WTC11 (cell line): ENCODE measurements at regions not wholly inside any gene's neighbourhood (a gene's known extent, or its start where the extent isn't known, plus 50 kb on each side); places are given as distances from the start of the nearest gene placed in this dataset.

ENCODE experiments used
- ATAC-seq: fragments of 200-7000 bp; cut with Tn5 transposase; 2 replicates; pipeline ENCODE4 v1.10.0; 2021; ENCODE audit warnings: mild to moderate bottlenecking, moderate library complexity
- CTCF ChIA-PET: fragments of 300-600 bp; sonication (Branson Sonifier 250); formaldehyde crosslinking; loops from one replicate; lab custom pipeline; 2021; ENCODE audit warnings: antibody characterized with exemption; lab: Charles Lee
- POLR2A ChIA-PET: fragments of 350-600 bp; sonication (Branson Sonifier 250); formaldehyde crosslinking; loops from one replicate; lab custom pipeline; 2021; ENCODE audit warnings: antibody characterized with exemption; lab: Charles Lee
- DNase-seq: peaks from one replicate; pipeline ENCODE4 v3.0.0; 2021; ENCODE audit warnings: low spot score
- H3K27ac Mint-ChIP-seq: 2 replicates; pipeline ENCODE4 v1.8.0; 2021; ENCODE audit warnings: mixed read lengths
- H3K27me3 Mint-ChIP-seq: 2 replicates; pipeline ENCODE4 v1.8.0; 2021; ENCODE audit warnings: low read depth, mild to moderate bottlenecking, moderate library complexity, mixed read lengths
- H3K36me3 Mint-ChIP-seq: 2 replicates; pipeline ENCODE4 v1.8.0; 2021; ENCODE audit warnings: mixed read lengths
- H3K4me1 Mint-ChIP-seq: 2 replicates; pipeline ENCODE4 v1.8.0; 2022; ENCODE audit warnings: mixed read lengths
- H3K4me3 Mint-ChIP-seq: 2 replicates; pipeline ENCODE4 v1.8.0; 2021; ENCODE audit warnings: mild to moderate bottlenecking, moderate library complexity, mixed read lengths
- H3K9me3 Mint-ChIP-seq: 2 replicates; pipeline ENCODE4 v1.8.0; 2021; ENCODE audit warnings: mixed read lengths
- CREB1 ChIP-seq: sonication (generic); formaldehyde crosslinking; IDR thresholded peaks from 2 replicates; pipeline ENCODE4 v1.8.0; 2023; ENCODE audit warnings: mild to moderate bottlenecking, missing genetic modification reagents
- EMX1 ChIP-seq: fragments of 250-450 bp; sonication (Bioruptor Pico); IDR thresholded peaks from 2 replicates; pipeline ENCODE4 v1.8.0; 2021; ENCODE audit warnings: mild to moderate bottlenecking
- FOXP1 ChIP-seq: sonication (generic); formaldehyde crosslinking; IDR thresholded peaks from 2 replicates; pipeline ENCODE4 v1.8.0; 2022; ENCODE audit warnings: missing genetic modification reagents, mild to moderate bottlenecking, moderate library complexity, borderline replicate concordance
- KAT7 ChIP-seq: sonication (generic); formaldehyde crosslinking; IDR thresholded peaks from 2 replicates; pipeline ENCODE4 v1.8.1; 2023; ENCODE audit warnings: missing genetic modification reagents, mild to moderate bottlenecking, borderline replicate concordance
- MXD4 ChIP-seq: fragments of 250-450 bp; sonication (Bioruptor Pico); IDR thresholded peaks from 2 replicates; pipeline ENCODE4 v1.8.0; 2021; ENCODE audit warnings: mild to moderate bottlenecking, moderate library complexity, borderline replicate concordance
- OVOL2 ChIP-seq: fragments of 250-450 bp; sonication (Bioruptor Pico); IDR thresholded peaks from 2 replicates; pipeline ENCODE4 v1.9.0; 2021; ENCODE audit warnings: mild to moderate bottlenecking, borderline replicate concordance
- PRRX2 ChIP-seq: fragments of 250-450 bp; sonication (Bioruptor Pico); IDR thresholded peaks from 2 replicates; pipeline ENCODE4 v1.8.0; 2021; ENCODE audit warnings: mild to moderate bottlenecking
- RORB ChIP-seq: fragments of 250-450 bp; sonication (Bioruptor Pico); IDR thresholded peaks from 2 replicates; pipeline ENCODE4 v1.9.0; 2021; ENCODE audit warnings: mild to moderate bottlenecking
- SMAD3 ChIP-seq: sonication (generic); formaldehyde crosslinking; IDR thresholded peaks from 2 replicates; pipeline ENCODE4 v1.8.0; 2022; ENCODE audit warnings: missing genetic modification reagents, mild to moderate bottlenecking, borderline replicate concordance
- TCF7 ChIP-seq: sonication (generic); formaldehyde crosslinking; IDR thresholded peaks from 2 replicates; pipeline ENCODE4 v1.8.0; 2022; ENCODE audit warnings: mild to moderate bottlenecking, low read depth, missing genetic modification reagents, moderate library complexity
- TP53 ChIP-seq: sonication (generic); formaldehyde crosslinking; IDR thresholded peaks from 2 replicates; pipeline ENCODE4 v1.8.1; 2023; ENCODE audit warnings: mild to moderate bottlenecking, missing genetic modification reagents
- ZBTB21 ChIP-seq: sonication (generic); formaldehyde crosslinking; IDR thresholded peaks from 2 replicates; pipeline ENCODE4 v1.8.1; 2023; ENCODE audit warnings: mild to moderate bottlenecking, missing genetic modification reagents, borderline replicate concordance
- ZNF121 ChIP-seq: sonication (generic); formaldehyde crosslinking; IDR thresholded peaks from 2 replicates; pipeline ENCODE4 v1.8.0; 2023; ENCODE audit warnings: missing genetic modification reagents
- ZNF219 ChIP-seq: sonication (generic); formaldehyde crosslinking; IDR thresholded peaks from 2 replicates; pipeline ENCODE4 v1.8.0; 2023; ENCODE audit warnings: missing genetic modification reagents, mild to moderate bottlenecking, borderline replicate concordance
- ZNF263 ChIP-seq: sonication (generic); formaldehyde crosslinking; IDR thresholded peaks from 2 replicates; pipeline ENCODE4 v1.8.1; 2022; ENCODE audit warnings: low read depth, mild to moderate bottlenecking, moderate library complexity, missing genetic modification reagents
- ZNF396 ChIP-seq: fragments of 250-450 bp; sonication (Bioruptor Pico); IDR thresholded peaks from 2 replicates; pipeline ENCODE4 v1.8.0; 2021; ENCODE audit warnings: mild to moderate bottlenecking, moderate library complexity, borderline replicate concordance
- ZNF423 ChIP-seq: fragments of 250-450 bp; sonication (Bioruptor Pico); IDR thresholded peaks from 2 replicates; pipeline ENCODE4 v2.1.2; 2022; ENCODE audit warnings: mild to moderate bottlenecking, moderate library complexity
- TF ChIP-seq, protein P1 (sequence below): sonication (generic); formaldehyde crosslinking; IDR thresholded peaks from 2 replicates; pipeline ENCODE4 v1.8.1; 2022; ENCODE audit warnings: mild to moderate bottlenecking, missing genetic modification reagents, moderate library complexity, borderline replicate concordance
- TF ChIP-seq, protein P2 (sequence below): sonication (generic); formaldehyde crosslinking; IDR thresholded peaks from 2 replicates; pipeline ENCODE4 v1.8.1; 2022; ENCODE audit warnings: low read depth, missing genetic modification reagents, borderline replicate concordance
- TF ChIP-seq, protein P3 (sequence below): sonication (generic); formaldehyde crosslinking; IDR thresholded peaks from 2 replicates; pipeline ENCODE4 v1.8.1; 2023; ENCODE audit warnings: mild to moderate bottlenecking, missing genetic modification reagents, moderate library complexity
- TF ChIP-seq, protein P4 (sequence below): sonication (generic); formaldehyde crosslinking; IDR thresholded peaks from 2 replicates; pipeline ENCODE4 v1.8.1; 2023; ENCODE audit warnings: mild to moderate bottlenecking, missing genetic modification reagents, borderline replicate concordance
- TF ChIP-seq, protein P5 (sequence below): sonication (generic); formaldehyde crosslinking; conservative IDR thresholded peaks from 2 replicates; pipeline ENCODE4 v1.8.1; 2022; ENCODE audit warnings: mild to moderate bottlenecking, missing genetic modification reagents
- TF ChIP-seq, protein P6 (sequence below): sonication (generic); formaldehyde crosslinking; IDR thresholded peaks from 2 replicates; pipeline ENCODE4 v1.8.0; 2022; ENCODE audit warnings: mild to moderate bottlenecking, missing genetic modification reagents
- TF ChIP-seq, protein P7 (sequence below): sonication (generic); formaldehyde crosslinking; IDR thresholded peaks from 2 replicates; pipeline ENCODE4 v1.8.1; 2022; ENCODE audit warnings: mild to moderate bottlenecking, moderate library complexity, missing genetic modification reagents
- TF ChIP-seq, protein P8 (sequence below): sonication (generic); formaldehyde crosslinking; IDR thresholded peaks from 2 replicates; pipeline ENCODE4 v1.8.0; 2022; ENCODE audit warnings: mild to moderate bottlenecking, missing genetic modification reagents
- TF ChIP-seq, protein P9 (sequence below): sonication (generic); formaldehyde crosslinking; conservative IDR thresholded peaks from 2 replicates; pipeline ENCODE4 v1.8.1; 2023; ENCODE audit warnings: mild to moderate bottlenecking, low read depth, missing genetic modification reagents, moderate library complexity

DNA sequence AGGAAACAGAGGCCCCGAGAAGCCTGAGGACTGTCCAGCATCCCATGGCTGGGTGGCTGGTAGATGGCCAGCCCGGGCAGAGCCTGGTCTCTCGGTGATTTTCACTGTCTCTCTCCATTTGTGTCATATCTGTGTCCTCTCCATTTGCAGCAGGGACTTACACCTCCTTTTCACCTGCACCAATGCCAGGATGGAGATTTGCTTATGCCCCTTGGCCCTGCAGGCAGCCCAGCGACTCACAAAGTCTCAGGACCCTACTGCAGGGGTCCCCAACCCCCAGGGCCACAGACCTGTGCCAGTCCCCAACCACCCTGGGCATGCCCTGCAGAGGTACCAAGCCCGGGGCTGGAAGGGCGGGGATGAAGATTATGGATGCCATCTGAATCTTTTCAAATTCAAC is 201.6 kb downstream of the RHOU start:
- no peaks in the 10 kb centered on the region for H3K9me3 Mint-ChIP-seq
- H3K4me1 Mint-ChIP-seq: peaks cover 45% of the 10 kb centered on the region
- H3K4me3 Mint-ChIP-seq: no peak overlapping the region
- H3K36me3 Mint-ChIP-seq: no peaks in the 10 kb centered on the region
- no peak for TF ChIP-seq ZBTB21
- TF ChIP-seq RORB (CRISPR knock-in tag): no peak
- no peak for TF ChIP-seq KAT7 (CRISPR knock-in tag)
- TF ChIP-seq TP53: no peak
- TF ChIP-seq PRRX2: no peak
- no peak for TF ChIP-seq ZNF263 (CRISPR knock-in tag)
- no peak for TF ChIP-seq OVOL2 (CRISPR knock-in tag)
- TF ChIP-seq, protein P1, sequence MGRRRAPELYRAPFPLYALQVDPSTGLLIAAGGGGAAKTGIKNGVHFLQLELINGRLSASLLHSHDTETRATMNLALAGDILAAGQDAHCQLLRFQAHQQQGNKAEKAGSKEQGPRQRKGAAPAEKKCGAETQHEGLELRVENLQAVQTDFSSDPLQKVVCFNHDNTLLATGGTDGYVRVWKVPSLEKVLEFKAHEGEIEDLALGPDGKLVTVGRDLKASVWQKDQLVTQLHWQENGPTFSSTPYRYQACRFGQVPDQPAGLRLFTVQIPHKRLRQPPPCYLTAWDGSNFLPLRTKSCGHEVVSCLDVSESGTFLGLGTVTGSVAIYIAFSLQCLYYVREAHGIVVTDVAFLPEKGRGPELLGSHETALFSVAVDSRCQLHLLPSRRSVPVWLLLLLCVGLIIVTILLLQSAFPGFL (CRISPR knock-in tag): no peak
- no peak for TF ChIP-seq TCF7 (CRISPR knock-in tag)
- TF ChIP-seq ZNF219 (CRISPR knock-in tag): no peak
- no peak for TF ChIP-seq EMX1 (CRISPR knock-in tag)
- TF ChIP-seq ZNF121: no peak
- TF ChIP-seq, protein P2, sequence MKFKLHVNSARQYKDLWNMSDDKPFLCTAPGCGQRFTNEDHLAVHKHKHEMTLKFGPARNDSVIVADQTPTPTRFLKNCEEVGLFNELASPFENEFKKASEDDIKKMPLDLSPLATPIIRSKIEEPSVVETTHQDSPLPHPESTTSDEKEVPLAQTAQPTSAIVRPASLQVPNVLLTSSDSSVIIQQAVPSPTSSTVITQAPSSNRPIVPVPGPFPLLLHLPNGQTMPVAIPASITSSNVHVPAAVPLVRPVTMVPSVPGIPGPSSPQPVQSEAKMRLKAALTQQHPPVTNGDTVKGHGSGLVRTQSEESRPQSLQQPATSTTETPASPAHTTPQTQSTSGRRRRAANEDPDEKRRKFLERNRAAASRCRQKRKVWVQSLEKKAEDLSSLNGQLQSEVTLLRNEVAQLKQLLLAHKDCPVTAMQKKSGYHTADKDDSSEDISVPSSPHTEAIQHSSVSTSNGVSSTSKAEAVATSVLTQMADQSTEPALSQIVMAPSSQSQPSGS (CRISPR knock-in tag): no peak
- TF ChIP-seq, protein P3, sequence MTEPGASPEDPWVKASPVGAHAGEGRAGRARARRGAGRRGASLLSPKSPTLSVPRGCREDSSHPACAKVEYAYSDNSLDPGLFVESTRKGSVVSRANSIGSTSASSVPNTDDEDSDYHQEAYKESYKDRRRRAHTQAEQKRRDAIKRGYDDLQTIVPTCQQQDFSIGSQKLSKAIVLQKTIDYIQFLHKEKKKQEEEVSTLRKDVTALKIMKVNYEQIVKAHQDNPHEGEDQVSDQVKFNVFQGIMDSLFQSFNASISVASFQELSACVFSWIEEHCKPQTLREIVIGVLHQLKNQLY (CRISPR knock-in tag): no peak
- TF ChIP-seq CREB1 (CRISPR knock-in tag): no peak
- TF ChIP-seq, protein P4, sequence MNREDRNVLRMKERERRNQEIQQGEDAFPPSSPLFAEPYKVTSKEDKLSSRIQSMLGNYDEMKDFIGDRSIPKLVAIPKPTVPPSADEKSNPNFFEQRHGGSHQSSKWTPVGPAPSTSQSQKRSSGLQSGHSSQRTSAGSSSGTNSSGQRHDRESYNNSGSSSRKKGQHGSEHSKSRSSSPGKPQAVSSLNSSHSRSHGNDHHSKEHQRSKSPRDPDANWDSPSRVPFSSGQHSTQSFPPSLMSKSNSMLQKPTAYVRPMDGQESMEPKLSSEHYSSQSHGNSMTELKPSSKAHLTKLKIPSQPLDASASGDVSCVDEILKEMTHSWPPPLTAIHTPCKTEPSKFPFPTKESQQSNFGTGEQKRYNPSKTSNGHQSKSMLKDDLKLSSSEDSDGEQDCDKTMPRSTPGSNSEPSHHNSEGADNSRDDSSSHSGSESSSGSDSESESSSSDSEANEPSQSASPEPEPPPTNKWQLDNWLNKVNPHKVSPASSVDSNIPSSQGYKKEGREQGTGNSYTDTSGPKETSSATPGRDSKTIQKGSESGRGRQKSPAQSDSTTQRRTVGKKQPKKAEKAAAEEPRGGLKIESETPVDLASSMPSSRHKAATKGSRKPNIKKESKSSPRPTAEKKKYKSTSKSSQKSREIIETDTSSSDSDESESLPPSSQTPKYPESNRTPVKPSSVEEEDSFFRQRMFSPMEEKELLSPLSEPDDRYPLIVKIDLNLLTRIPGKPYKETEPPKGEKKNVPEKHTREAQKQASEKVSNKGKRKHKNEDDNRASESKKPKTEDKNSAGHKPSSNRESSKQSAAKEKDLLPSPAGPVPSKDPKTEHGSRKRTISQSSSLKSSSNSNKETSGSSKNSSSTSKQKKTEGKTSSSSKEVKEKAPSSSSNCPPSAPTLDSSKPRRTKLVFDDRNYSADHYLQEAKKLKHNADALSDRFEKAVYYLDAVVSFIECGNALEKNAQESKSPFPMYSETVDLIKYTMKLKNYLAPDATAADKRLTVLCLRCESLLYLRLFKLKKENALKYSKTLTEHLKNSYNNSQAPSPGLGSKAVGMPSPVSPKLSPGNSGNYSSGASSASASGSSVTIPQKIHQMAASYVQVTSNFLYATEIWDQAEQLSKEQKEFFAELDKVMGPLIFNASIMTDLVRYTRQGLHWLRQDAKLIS (CRISPR knock-in tag): no peak
- TF ChIP-seq ZNF396 (CRISPR knock-in tag): no peak
- TF ChIP-seq SMAD3 (CRISPR knock-in tag): no peak
- TF ChIP-seq, protein P5, sequence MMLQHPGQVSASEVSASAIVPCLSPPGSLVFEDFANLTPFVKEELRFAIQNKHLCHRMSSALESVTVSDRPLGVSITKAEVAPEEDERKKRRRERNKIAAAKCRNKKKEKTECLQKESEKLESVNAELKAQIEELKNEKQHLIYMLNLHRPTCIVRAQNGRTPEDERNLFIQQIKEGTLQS: no peak
- CTCF ChIA-PET: no interaction called here
- no peaks in the 10 kb centered on the region for H3K27me3 Mint-ChIP-seq
- no peak overlapping the region for H3K27ac Mint-ChIP-seq
- ATAC-seq (no peak), DNase-seq (no peak)
- POLR2A ChIA-PET: no interaction called here

DNA sequence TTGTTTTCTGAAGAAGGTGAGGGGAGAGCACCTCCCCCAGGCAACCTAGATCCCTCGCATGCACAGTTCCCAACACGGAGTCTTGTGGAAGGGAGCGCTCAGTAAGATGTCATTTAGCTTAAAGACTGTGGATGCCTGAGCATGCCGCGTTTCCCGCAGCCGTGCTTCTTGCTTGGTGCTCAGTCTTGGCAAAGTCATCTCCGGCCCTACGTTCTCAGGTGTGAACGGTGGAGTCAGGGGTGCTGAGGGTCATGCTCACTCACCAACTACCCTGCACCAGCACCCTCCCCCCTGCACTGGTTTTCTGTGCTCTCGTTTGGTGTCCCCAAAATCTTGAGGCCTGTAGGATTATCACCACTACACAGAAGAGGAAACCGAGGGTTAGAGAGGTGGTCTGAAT is 202.1 kb downstream of the RHOU start:
- ATAC-seq: peak; percentile 19
- H3K4me3 Mint-ChIP-seq: no peak overlapping the region
- CTCF ChIA-PET: no interaction called here
- H3K27ac Mint-ChIP-seq: no peak overlapping the region
- H3K9me3 Mint-ChIP-seq: no peaks in the 10 kb centered on the region
- H3K27me3 Mint-ChIP-seq: no peaks in the 10 kb centered on the region
- POLR2A ChIA-PET: no interaction called here
- peaks cover 48% of the 10 kb centered on the region for H3K4me1 Mint-ChIP-seq
- H3K36me3 Mint-ChIP-seq: no peaks in the 10 kb centered on the region
- DNase-seq: no peak
- TF ChIP-seq, protein P6, sequence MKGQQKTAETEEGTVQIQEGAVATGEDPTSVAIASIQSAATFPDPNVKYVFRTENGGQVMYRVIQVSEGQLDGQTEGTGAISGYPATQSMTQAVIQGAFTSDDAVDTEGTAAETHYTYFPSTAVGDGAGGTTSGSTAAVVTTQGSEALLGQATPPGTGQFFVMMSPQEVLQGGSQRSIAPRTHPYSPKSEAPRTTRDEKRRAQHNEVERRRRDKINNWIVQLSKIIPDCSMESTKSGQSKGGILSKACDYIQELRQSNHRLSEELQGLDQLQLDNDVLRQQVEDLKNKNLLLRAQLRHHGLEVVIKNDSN (CRISPR knock-in tag): no peak
- TF ChIP-seq, protein P7, sequence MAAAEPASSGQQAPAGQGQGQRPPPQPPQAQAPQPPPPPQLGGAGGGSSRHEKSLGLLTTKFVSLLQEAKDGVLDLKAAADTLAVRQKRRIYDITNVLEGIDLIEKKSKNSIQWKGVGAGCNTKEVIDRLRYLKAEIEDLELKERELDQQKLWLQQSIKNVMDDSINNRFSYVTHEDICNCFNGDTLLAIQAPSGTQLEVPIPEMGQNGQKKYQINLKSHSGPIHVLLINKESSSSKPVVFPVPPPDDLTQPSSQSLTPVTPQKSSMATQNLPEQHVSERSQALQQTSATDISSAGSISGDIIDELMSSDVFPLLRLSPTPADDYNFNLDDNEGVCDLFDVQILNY: no peak
- TF ChIP-seq ZNF423 (CRISPR knock-in tag) (no peak), MXD4 (no peak), FOXP1 (CRISPR knock-in tag) (no peak)
- TF ChIP-seq, protein P8, sequence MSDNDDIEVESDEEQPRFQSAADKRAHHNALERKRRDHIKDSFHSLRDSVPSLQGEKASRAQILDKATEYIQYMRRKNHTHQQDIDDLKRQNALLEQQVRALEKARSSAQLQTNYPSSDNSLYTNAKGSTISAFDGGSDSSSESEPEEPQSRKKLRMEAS (CRISPR knock-in tag): no peak
- TF ChIP-seq, protein P9, sequence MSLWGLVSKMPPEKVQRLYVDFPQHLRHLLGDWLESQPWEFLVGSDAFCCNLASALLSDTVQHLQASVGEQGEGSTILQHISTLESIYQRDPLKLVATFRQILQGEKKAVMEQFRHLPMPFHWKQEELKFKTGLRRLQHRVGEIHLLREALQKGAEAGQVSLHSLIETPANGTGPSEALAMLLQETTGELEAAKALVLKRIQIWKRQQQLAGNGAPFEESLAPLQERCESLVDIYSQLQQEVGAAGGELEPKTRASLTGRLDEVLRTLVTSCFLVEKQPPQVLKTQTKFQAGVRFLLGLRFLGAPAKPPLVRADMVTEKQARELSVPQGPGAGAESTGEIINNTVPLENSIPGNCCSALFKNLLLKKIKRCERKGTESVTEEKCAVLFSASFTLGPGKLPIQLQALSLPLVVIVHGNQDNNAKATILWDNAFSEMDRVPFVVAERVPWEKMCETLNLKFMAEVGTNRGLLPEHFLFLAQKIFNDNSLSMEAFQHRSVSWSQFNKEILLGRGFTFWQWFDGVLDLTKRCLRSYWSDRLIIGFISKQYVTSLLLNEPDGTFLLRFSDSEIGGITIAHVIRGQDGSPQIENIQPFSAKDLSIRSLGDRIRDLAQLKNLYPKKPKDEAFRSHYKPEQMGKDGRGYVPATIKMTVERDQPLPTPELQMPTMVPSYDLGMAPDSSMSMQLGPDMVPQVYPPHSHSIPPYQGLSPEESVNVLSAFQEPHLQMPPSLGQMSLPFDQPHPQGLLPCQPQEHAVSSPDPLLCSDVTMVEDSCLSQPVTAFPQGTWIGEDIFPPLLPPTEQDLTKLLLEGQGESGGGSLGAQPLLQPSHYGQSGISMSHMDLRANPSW (CRISPR knock-in tag): no peak
